Stromal cell of bone marrow (primary cell): ENCODE measurements at regions not wholly inside any gene's neighbourhood (a gene's known extent, or its start where the extent isn't known, plus 50 kb on each side); places are given as distances from the start of the nearest gene placed in this dataset.
"Not testable (repeated sequence)": the region's sequence is repeated elsewhere in the genome, so short reads cannot be mapped to it uniquely, and the experiment has no call there.

Experiments used
- DNase-seq: peaks from one replicate; pipeline ENCODE4 v3.0.0-alpha.2; 2012; ENCODE audit warnings: low read depth

- DNase-seq: peak; percentile 1
These were observed 115.5 kb downstream of the DHRS2 start for GRCh38 chr14:23751616-23752015.

DNA sequence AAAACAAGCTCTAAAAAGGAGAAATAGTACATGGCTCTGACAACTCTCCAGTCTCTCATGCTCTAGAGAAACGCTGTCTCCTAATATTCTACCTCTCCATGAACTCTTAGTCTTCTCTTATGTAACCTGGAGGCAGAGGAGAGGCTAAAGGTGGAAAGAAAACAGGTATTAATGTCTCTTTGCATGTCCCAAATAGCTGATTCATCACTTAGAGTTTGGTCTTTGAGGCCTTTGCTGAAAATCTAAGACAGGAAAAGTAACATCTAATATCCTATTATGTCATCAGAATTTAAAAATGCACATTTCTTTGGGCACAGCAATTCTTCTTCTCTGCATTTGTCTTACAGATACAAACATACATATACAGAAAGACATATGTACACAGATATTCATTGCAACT, 127.2 kb downstream of the DHRS2 start:
- DNase-seq: no peak

GRCh38 chr14:23766737-23767401, 130.7 kb downstream of the DHRS2 start:
- no peak for DNase-seq

GRCh38 chr14:23769221-23769728, 133.1 kb downstream of the DHRS2 start:
- not testable (repeated sequence) for DNase-seq

DNA sequence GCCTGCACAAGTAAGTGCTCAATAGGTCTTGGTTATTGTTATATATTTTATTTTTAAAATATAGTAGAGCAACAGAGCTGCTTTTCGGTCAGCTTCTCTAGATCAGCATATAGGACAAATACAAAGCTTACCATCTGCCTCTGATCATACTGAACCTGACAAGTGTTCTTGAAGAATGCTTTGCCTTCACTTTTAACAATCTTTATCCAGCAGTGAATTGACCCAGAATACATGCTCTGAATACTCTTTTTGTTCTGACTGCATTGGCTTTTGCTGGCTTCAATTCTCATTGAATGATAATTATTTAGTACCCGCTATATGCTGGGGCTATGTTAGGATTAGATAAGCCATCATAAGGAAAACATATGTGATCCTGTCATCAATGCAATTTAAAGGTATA, 137.8 kb downstream of the DHRS2 start:
- DNase-seq: no peak

GRCh38 chr14:23776296-23776695, 140.1 kb downstream of the DHRS2 start:
- DNase-seq: no peak

- DNase-seq: no peak
These were observed 149.0 kb downstream of the DHRS2 start for GRCh38 chr14:23785208-23785607.

- DNase-seq: no peak
These were observed 151.3 kb downstream of the DHRS2 start for GRCh38 chr14:23787436-23787835.

DNA sequence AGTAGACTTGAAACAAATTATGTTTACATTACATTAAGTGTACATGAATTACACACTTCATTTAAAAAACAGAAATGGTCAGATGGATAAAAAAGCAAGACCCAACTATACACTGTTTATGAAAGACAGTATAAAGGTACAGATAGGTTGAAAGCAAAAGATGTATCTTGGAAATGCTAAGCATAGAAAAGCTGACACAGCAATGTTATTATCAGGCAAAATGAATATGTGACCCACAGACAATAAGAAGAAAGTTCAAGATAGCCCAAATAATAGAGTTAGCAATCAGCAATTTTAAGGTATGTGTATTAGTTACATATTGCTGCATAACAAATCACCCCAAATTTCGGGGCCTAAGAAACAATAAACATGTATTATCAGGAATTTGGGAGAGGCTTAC, 153.5 kb downstream of the DHRS2 start:
- no peak for DNase-seq

DNA sequence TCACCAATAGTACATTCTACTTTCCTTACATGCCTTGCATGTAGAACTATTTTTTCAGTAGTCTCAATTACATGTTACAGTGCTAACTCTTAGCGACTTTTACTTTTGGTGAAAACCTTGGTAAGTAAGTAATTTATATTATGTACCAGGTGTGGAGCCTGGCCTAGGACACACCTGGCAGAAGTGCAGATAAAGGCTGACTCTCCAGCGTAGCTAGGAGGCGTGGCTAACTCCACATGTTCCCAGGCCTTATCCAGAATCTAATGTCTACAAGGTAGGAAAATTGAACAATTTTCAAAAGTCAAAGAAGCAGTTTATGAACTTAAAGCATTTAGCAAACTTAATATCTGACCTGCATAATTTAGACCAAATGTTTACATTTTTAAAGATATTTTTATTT, 157.4 kb downstream of the DHRS2 start:
- no peak for DNase-seq

GRCh38 chr14:23800811-23801210, 152.8 kb upstream of the DHRS4 start:
- DNase-seq: no peak

DNA sequence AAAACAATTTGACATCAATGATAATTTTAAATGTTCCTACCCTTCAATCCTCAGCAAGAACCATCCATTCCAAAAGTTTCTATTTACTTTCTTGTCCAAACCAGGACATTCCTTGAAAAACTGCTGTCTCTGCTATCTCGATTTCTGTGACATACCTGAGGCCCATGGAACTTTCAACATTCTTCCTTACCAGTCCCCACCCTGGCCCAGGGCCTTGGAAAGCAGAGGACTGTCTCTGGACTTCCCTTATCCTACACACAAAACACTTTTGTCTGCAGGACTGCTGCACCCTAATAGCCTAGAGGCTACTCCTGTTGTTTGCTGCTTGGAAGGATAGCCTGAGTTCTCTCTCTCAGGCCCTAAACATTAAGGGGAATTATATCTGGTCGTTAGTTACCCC, 151.8 kb upstream of the DHRS4 start:
- no peak for DNase-seq

- DNase-seq: no peak
These were observed 148.8 kb upstream of the DHRS4 start for GRCh38 chr14:23804817-23805216.

GRCh38 chr14:23805761-23806160, 147.8 kb upstream of the DHRS4 start:
- no peak for DNase-seq

DNA sequence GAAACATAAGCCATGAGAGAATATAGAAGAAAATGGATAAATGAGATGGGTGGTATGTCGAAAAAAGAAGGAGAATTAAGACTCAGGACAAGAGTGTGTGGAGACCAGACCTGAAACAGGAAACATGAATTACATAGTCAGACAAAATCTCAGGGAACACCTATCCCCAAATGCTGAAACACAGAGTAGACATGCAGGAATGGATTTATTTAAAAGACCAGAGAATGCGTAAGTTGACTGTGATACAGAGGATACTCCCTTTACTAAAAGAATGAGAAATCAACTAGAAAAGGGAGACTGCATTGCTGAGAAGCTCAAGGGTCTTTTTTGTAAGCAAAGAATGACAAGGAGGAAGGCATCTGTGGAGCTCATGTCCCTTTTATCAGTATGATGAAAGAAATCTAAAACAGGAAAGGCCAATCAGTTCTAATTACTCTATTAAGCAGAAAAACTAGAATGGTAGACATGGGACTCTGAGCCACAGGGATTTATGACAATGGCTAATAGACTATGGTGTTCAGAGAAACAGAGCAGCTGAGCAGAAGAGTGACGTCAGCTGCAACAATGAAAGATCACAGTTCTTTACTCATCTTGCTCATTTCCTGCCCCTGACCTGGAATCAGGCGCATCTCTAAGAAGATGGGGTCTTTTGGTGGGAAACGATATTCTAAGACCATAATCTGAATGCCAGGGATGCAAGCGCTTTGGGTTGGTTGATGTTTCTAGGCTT, 138.9 kb upstream of the DHRS4 start:
- no peak for DNase-seq

DNA sequence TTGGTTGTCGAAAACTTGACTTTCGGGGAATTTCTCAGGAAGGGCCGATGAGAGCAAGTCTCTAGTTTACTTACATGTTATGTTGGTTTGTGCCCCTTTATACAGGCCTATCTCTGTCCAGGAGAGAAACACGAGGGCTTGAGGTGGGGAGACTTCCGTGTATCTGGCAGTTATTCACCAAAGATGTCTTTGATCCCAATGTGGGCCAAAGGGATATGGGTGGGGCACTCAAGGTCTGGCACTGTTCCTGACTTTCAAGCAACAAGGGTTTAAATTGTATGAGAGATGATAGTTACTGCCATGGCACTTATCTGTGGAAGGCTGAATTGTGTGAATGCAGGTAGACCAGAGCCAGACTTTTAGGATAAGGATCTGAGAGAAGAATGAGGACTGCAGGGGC, 137.2 kb upstream of the DHRS4 start:
- DNase-seq: no peak

- no peak for DNase-seq
These were observed 136.3 kb upstream of the DHRS4 start for GRCh38 chr14:23817164-23817767.

DNA sequence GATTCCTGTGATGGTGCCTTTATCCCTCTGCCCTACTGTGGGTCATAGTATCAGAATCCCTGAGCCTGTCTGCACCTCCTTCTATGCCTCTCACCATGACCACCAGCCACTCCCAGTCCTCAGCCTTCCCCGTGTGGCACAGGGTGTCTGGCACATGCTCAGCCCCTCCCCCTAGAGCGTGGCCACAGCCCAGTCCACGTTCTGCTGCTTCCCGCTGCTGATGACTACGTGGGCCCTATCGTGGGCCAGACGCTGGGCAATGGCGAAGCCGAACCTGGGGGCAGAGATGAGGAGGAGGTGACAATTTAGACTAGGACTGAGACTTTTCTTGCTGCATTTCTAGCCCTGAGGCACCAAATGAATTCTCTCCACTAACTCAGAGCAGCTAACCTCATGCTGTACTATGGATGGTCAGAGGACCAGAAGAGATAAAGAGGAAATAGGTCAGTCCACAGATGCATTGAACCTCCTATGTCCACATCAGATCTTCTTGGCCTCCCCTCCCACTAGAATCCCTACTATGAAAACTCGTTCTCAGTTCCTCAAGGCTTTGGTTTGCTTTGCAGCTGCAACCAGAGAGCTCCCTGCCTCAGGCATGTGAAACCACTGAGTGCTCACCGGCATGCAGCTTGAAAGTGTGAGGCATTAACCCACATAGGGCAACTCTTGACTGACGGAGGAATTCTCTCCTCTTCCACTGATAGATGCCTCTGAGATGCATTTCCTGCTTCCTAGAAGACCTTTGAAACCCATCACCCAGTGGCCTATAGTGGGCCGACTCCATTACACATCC, 126.3 kb upstream of the DHRS4 start:
- DNase-seq: no peak

DNA sequence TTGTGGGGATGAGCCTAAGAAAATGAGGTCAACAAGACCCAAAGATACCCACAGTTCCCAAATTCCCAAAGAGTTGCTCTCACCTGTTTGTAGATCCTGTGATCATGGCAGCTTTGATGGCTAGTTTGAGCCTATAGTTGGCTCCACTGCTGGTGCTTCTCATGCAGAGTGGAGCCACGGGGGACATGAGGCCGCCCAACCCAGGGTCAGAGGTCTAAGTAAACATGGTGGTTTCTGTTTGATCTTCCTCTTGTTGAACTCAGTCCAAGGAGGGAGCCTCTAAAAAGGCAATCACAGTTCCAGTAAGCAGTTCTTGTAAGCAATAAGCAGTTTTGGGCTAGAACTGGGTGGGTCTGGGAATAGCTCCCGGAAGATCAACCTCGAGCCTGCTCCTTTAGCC, 125.6 kb upstream of the DHRS4 start:
- DNase-seq: no peak

DNA sequence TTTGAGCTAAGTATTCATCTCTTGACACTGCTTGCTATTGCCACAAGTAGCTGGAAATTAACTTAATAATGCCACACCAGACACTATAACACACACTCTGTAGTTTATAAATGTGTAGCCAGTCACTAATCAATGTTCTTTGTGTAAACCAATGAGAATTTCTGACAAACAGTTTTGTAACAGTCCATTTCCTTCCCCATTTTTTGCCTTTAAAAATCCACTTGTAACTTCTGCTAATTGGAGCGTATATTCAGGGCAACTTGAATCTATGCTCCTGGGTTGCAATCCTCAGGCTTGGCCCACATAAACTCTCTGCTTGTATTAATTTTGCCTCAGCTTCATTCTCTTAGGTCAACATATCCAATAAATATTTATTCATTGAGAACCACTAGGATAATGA, 125.0 kb upstream of the DHRS4 start:
- DNase-seq: no peak

GRCh38 chr14:23829736-23830471, 123.7 kb upstream of the DHRS4 start:
- peak; percentile 87 for DNase-seq

- no peak for DNase-seq
These were observed 122.0 kb upstream of the DHRS4 start for GRCh38 chr14:23831596-23831995.
